GM13976 (cell line): ENCODE measurements at regions not wholly inside any gene's neighbourhood (a gene's known extent, or its start where the extent isn't known, plus 50 kb on each side); places are given as distances from the start of the nearest gene placed in this dataset.

Experiments used
- DNase-seq: peaks from one replicate; pipeline ENCODE4 v3.0.0; 2012; ENCODE audit warnings: low spot score
- CTCF ChIP-seq: IDR thresholded peaks from 2 replicates; pipeline ENCODE4 v1.5.1; 2012; ENCODE audit warnings: borderline replicate concordance, mild to moderate bottlenecking; ENCODE audit not compliant: insufficient read depth; ENCODE audit errors: extremely low read depth, missing control alignments, control extremely low read depth
- in situ Hi-C: fragments of 300-500 bp; cut with MboI; formaldehyde crosslinking; loops from one replicate; pipeline ENCODE4 v1.12.0; 2022; ENCODE audit warnings: low sequenced_read_pairs, mixed read lengths, inconsistent platforms; ENCODE audit not compliant: unreplicated experiment

GRCh38 chr2:217268978-217269377 lies 409.1 kb upstream of the TNP1 start:
- in situ Hi-C loops, result no loop called here
- no peak for DNase-seq

GRCh38 chr2:217267758-217268157 lies 407.9 kb upstream of the TNP1 start:
- no peak for DNase-seq
- TF ChIP-seq CTCF, result no peak
- in situ Hi-C loops, result no loop called here

More at GRCh38 chr2:217268978-217269377, 409.1 kb upstream of the TNP1 start:
- TF ChIP-seq CTCF, result no peak

- no peak for DNase-seq
- in situ Hi-C loops, result no loop called here
- TF ChIP-seq CTCF, result no peak
These were observed 403.9 kb upstream of the TNP1 start for GRCh38 chr2:217263756-217264155.

GRCh38 chr2:217262911-217263310 lies 403.0 kb upstream of the TNP1 start:
- in situ Hi-C loops, result no loop called here
- no peak for TF ChIP-seq CTCF
- no peak for DNase-seq

GRCh38 chr2:217261452-217261851 lies 401.6 kb upstream of the TNP1 start:
- DNase-seq, result no peak
- in situ Hi-C loops, result no loop called here

GRCh38 chr2:217260441-217261115 lies 400.7 kb upstream of the TNP1 start:
- no peak for TF ChIP-seq CTCF
- no peak for DNase-seq
- in situ Hi-C loops, result no loop called here

More at GRCh38 chr2:217261452-217261851, 401.6 kb upstream of the TNP1 start:
- no peak for TF ChIP-seq CTCF

- no peak for DNase-seq
- TF ChIP-seq CTCF, result no peak
- in situ Hi-C loops, result no loop called here
These were observed 398.3 kb upstream of the TNP1 start for GRCh38 chr2:217258170-217258569.
